T-cell (primary cell): ENCODE measurements at regions not wholly inside any gene's neighbourhood (a gene's known extent, or its start where the extent isn't known, plus 50 kb on each side); places are given as distances from the start of the nearest gene placed in this dataset.

Experiments used
- ATAC-seq, 4 experiments: fragments of 200-7000 bp in 3 of 4; fragments of 150-1000 bp in 1 of 4; cut with Tn5 transposase; replicated peaks in 1 of 4; 1 replicate in 3 of 4; 2 replicates in 1 of 4; pipeline ENCODE4 v1.10.0; 2021; ENCODE audit warnings: moderate library complexity in 3 of 4, mild to moderate bottlenecking in 2 of 4, moderate number of reproducible peaks in 1 of 4
- CTCF ChIA-PET, 2 donors: fragments of 300-600 bp; sonication (Branson Sonifier 250); formaldehyde crosslinking; loops; one replicate each; lab custom pipeline; 2022; ENCODE audit warnings: antibody characterized with exemption in 2 of 2; lab: Charles Lee
- POLR2A ChIA-PET, 2 donors: fragments of 300-600 bp; sonication (Branson Sonifier 250); formaldehyde crosslinking; loops; one replicate each; lab custom pipeline; 2022; ENCODE audit warnings: antibody characterized with exemption in 2 of 2; lab: Charles Lee
- DNase-seq, 35 experiments: peaks; one replicate each; pipeline versions ENCODE4 v3.0.0 to v3.0.0-alpha.2; 2013 to 2023
- H3K27ac ChIP-seq: one replicate; pipeline ENCODE4 v1.5.1; 2013; ENCODE audit warnings: low read length
- H3K27me3 ChIP-seq, 2 experiments: replicated peaks in 1 of 2; 1 replicate in 1 of 2; 2 replicates in 1 of 2; pipeline versions ENCODE4 v1.6.1 to v1.7.0; 2013; ENCODE audit warnings: low read length in 1 of 2, mixed read lengths in 1 of 2; ENCODE audit not compliant: control insufficient read depth in 2 of 2, insufficient read depth in 2 of 2; ENCODE audit errors: extremely low read depth in 1 of 2
- H3K36me3 ChIP-seq, 2 donors: 1 replicate in 1 of 2; 2 replicates in 1 of 2; pipeline versions ENCODE4 v1.6.1 to v1.7.0; 2013; ENCODE audit warnings: low read length in 1 of 2; ENCODE audit not compliant: control insufficient read depth in 2 of 2, insufficient read depth in 1 of 2; ENCODE audit errors: extremely low read depth in 1 of 2
- H3K4me1 ChIP-seq, 2 experiments: 1 replicate in 1 of 2; 2 replicates in 1 of 2; pipeline versions ENCODE4 v1.6.1 to v1.7.0; 2013; ENCODE audit warnings: low read length in 2 of 2, mixed read lengths in 1 of 2; ENCODE audit not compliant: insufficient read depth in 2 of 2, control insufficient read depth in 1 of 2; ENCODE audit errors: extremely low read depth in 1 of 2
- H3K4me3 ChIP-seq, 2 donors: 1 replicate in 1 of 2; 2 replicates in 1 of 2; pipeline versions ENCODE4 v1.5.1 to v1.7.0; 2013; ENCODE audit warnings: mild to moderate bottlenecking in 2 of 2, low read length in 1 of 2, moderate library complexity in 1 of 2; ENCODE audit not compliant: control insufficient read depth in 1 of 2; ENCODE audit errors: extremely low read depth in 1 of 2
- H3K9me3 ChIP-seq: 2 replicates; pipeline ENCODE4 v1.7.0; 2013
- H3K27ac Mint-ChIP-seq, 2 donors: one replicate each; pipeline ENCODE4 v1.8.0; 2020 to 2021; ENCODE audit warnings: mild to moderate bottlenecking in 2 of 2, mixed read lengths in 2 of 2
- H3K27me3 Mint-ChIP-seq, 2 donors: one replicate each; pipeline ENCODE4 v1.8.0; 2021 to 2022; ENCODE audit warnings: mixed read lengths in 2 of 2
- H3K36me3 Mint-ChIP-seq: one replicate; pipeline ENCODE4 v1.8.0; 2021; ENCODE audit warnings: mixed read lengths
- H3K4me1 Mint-ChIP-seq, 3 donors: one replicate each; pipeline ENCODE4 v1.8.0; 2020 to 2022; ENCODE audit warnings: mixed read lengths in 3 of 3, mild to moderate bottlenecking in 1 of 3
- H3K4me3 Mint-ChIP-seq, 3 donors: one replicate each; pipeline ENCODE4 v1.8.0; 2020 to 2022; ENCODE audit warnings: mild to moderate bottlenecking in 3 of 3, mixed read lengths in 3 of 3, moderate library complexity in 3 of 3
- H3K9me3 Mint-ChIP-seq, 3 donors: one replicate each; pipeline ENCODE4 v1.8.0; 2020 to 2022; ENCODE audit warnings: mixed read lengths in 3 of 3
- WGBS: methylation state at CpG from one replicate; pipeline ENCODE4 v1.1.5; 2013; ENCODE audit warnings: missing lambda C conversion rate; ENCODE audit not compliant: insufficient coverage; 5-methylcytosine and 5-hydroxymethylcytosine counted together

DNA sequence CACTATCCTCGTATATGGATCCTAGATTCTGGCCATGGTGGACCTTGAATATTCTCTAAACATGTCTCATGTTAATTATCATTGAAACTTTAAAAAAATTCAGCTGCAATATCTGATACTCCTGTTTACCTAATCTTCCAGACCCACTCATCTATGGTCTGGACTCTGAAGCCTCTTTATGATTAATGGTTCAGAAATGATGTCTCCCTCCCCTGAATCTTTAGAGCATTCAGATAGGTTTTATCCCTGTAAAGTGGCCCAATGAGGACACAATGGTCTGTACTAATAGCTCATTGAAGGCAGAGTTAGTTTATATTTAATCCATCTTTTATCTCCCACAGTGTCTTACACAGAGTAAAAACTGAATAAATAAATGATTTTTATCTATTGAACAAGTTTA is 53.0 kb upstream of the DUSP10 start:
- H3K27ac ChIP-seq = no peak overlapping the region
- peaks cover 11 to 30% (median 18%) of the 10 kb centered on the region in 3 donors for H3K4me1 Mint-ChIP-seq
- no CpG with 5 or more reads among the region's 1 CpG for WGBS
- no peak overlapping the region for H3K27ac Mint-ChIP-seq
- CTCF ChIA-PET = interaction anchor here (0.8 to 1.0 kb wide), 2 partner anchors 16 to 45 kb away, joined by 3 read pairs; no protein-coding TSS in a partner anchor
- H3K36me3 ChIP-seq = no peaks in the 10 kb centered on the region
- H3K27me3 ChIP-seq = no peaks in the 10 kb centered on the region
- no peak overlapping the region for H3K4me3 ChIP-seq
- no peak overlapping the region for H3K4me3 Mint-ChIP-seq
- no peaks in the 10 kb centered on the region for H3K36me3 Mint-ChIP-seq
- H3K4me1 ChIP-seq = peaks cover 0 to 13% of the 10 kb centered on the region in 2 experiments
- no peaks in the 10 kb centered on the region for H3K27me3 Mint-ChIP-seq
- H3K9me3 ChIP-seq = no peaks in the 10 kb centered on the region
- peaks cover 3 to 6% (median 4%) of the 10 kb centered on the region in 3 donors for H3K9me3 Mint-ChIP-seq
- DNase-seq (no peak), ATAC-seq (no peak)
- POLR2A ChIA-PET = interaction anchor here (1.1 kb wide), 2 partner anchors 8 to 18 kb away, joined by 3 to 7 read pairs; no protein-coding TSS in a partner anchor

- no peak overlapping the region for H3K27ac ChIP-seq
- H3K4me3 Mint-ChIP-seq = peak overlapping the region in 1 of 3 donors; percentile 32
These were observed 52.3 kb upstream of the DUSP10 start for GRCh38 chr1:221794079-221794670.

GRCh38 chr1:221793439-221794078 is 51.7 kb upstream of the DUSP10 start:
- H3K4me3 Mint-ChIP-seq = no peak overlapping the region
- H3K27ac ChIP-seq = no peak overlapping the region
- no peaks in the 10 kb centered on the region for H3K36me3 Mint-ChIP-seq
- no peaks in the 10 kb centered on the region for H3K36me3 ChIP-seq
- no peaks in the 10 kb centered on the region for H3K27me3 ChIP-seq
- H3K9me3 Mint-ChIP-seq = no peaks in the 10 kb centered on the region
- ChIA-PET POLR2A (interaction anchor here in 1 of 2 donors (0.8 kb wide), 1 partner anchor 52 kb away, joined by 3 read pairs; the partner anchor contains the start of gene DUSP10), CTCF (no interaction called here)
- DNase-seq = peak in 3 of 35 experiments; percentile 18 to 61 (median 28)
- peaks cover 0 to 13% of the 10 kb centered on the region in 2 experiments for H3K4me1 ChIP-seq
- no peak overlapping the region for H3K4me3 ChIP-seq
- H3K27ac Mint-ChIP-seq = peak overlapping the region; percentile 42 to 80
- peaks cover 11 to 28% (median 18%) of the 10 kb centered on the region in 3 donors for H3K4me1 Mint-ChIP-seq
- ATAC-seq = peak; percentile 23 to 64 (median 32)
- H3K9me3 ChIP-seq = no peaks in the 10 kb centered on the region
- 38% methylated on average over 3 of the region's 3 CpGs for WGBS
- no peaks in the 10 kb centered on the region for H3K27me3 Mint-ChIP-seq

More at GRCh38 chr1:221794079-221794670, 52.3 kb upstream of the DUSP10 start:
- ATAC-seq = peak in 3 of 4 experiments; percentile 56 to 93 (median 58)
- ChIA-PET POLR2A (interaction anchor here (0.8 to 1.1 kb wide), 3 partner anchors 9 to 52 kb away, joined by 3 to 7 read pairs (median 3); partner anchors contain the start of gene DUSP10 (in 1 of the 2)), CTCF (interaction anchor here (0.8 to 1.0 kb wide), 2 partner anchors 15 to 45 kb away, joined by 3 read pairs; no protein-coding TSS in a partner anchor)
- no peaks in the 10 kb centered on the region for H3K36me3 Mint-ChIP-seq
- H3K4me1 Mint-ChIP-seq = peaks cover 11 to 28% (median 18%) of the 10 kb centered on the region in 3 donors
- DNase-seq = peak in 9 of 35 experiments; percentile 5 to 75 (median 18)
- H3K36me3 ChIP-seq = no peaks in the 10 kb centered on the region
- no peaks in the 10 kb centered on the region for H3K27me3 ChIP-seq
- H3K9me3 Mint-ChIP-seq = no peaks in the 10 kb centered on the region
- peak overlapping the region in 1 of 2 donors; percentile 80 for H3K27ac Mint-ChIP-seq
- WGBS = no CpG with 5 or more reads among the region's 2 CpGs
- peaks cover 0 to 13% of the 10 kb centered on the region in 2 experiments for H3K4me1 ChIP-seq
- no peaks in the 10 kb centered on the region for H3K9me3 ChIP-seq
- H3K4me3 ChIP-seq = no peak overlapping the region
- H3K27me3 Mint-ChIP-seq = no peaks in the 10 kb centered on the region

DNA sequence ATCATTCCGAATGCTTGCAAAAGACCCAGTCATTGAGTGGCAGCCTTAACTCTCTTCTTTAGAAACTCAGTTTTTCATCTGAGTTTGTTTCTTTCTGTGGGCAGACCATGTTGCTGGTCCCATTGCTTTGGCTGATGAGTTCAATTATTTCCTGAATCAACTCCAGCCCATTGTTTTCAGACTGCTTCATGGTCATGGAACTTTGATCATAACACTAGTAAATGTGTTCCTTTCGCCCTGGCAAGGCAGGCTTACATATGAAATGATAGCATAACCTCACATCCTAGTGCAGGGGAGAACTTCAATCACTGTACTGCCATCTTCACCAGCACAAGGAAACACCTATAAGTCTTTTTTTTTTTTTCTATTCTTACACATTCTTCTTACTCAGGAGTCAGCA is 50.0 kb upstream of the DUSP10 start:
- Mint-ChIP-seq H3K4me3 (no peak overlapping the region), H3K4me1 (peaks cover 11 to 28% (median 18%) of the 10 kb centered on the region in 3 donors), H3K27ac (no peak overlapping the region), H3K9me3 (no peaks in the 10 kb centered on the region), H3K27me3 (no peaks in the 10 kb centered on the region), H3K36me3 (no peaks in the 10 kb centered on the region)
- Histone ChIP-seq H3K27me3 (no peaks in the 10 kb centered on the region), H3K36me3 (no peaks in the 10 kb centered on the region), H3K4me1 (peaks cover 0 to 13% of the 10 kb centered on the region in 2 experiments), H3K27ac (no peak overlapping the region), H3K4me3 (no peak overlapping the region), H3K9me3 (no peaks in the 10 kb centered on the region)
- CTCF ChIA-PET = interaction anchor here in 1 of 2 donors (0.7 kb wide), 1 partner anchor 10 kb away, joined by 5 read pairs; no protein-coding TSS in a partner anchor
- 93% methylated on average over 2 of the region's 2 CpGs for WGBS
- no peak for ATAC-seq
- POLR2A ChIA-PET = interaction anchor here in 1 of 2 donors (0.5 kb wide), 1 partner anchor 50 kb away, joined by 5 read pairs; no protein-coding TSS in a partner anchor
- DNase-seq = no peak
